GM23248 (cell line): ENCODE measurements at regions not wholly inside any gene's neighbourhood (a gene's known extent, or its start where the extent isn't known, plus 50 kb on each side); places are given as distances from the start of the nearest gene placed in this dataset.

ENCODE experiments used
- DNase-seq: peaks from one replicate; pipeline ENCODE4 v3.0.0-alpha.2; 2015
- H2AFZ ChIP-seq: fragments of 200-600 bp; sonication (generic); 2 replicates; pipeline ENCODE4 v1.6.1; 2016; ENCODE audit warnings: antibody characterized with exemption
- H3F3A ChIP-seq: fragments of 200-600 bp; sonication (generic); 2 replicates; pipeline ENCODE4 v1.6.1; 2016; ENCODE audit warnings: mild to moderate bottlenecking, antibody characterized with exemption, mixed run types; ENCODE audit not compliant: insufficient read depth
- H3K27ac ChIP-seq: fragments of 200-600 bp; sonication (generic); 2 replicates; pipeline ENCODE4 v1.5.1; 2016; ENCODE audit warnings: mild to moderate bottlenecking
- H3K27me3 ChIP-seq: fragments of 200-600 bp; sonication (generic); replicated peaks from 2 replicates; pipeline ENCODE4 v1.6.1; 2016; ENCODE audit warnings: mild to moderate bottlenecking; ENCODE audit not compliant: insufficient read depth
- H3K36me3 ChIP-seq: fragments of 200-600 bp; sonication (generic); 2 replicates; pipeline ENCODE4 v1.6.1; 2016; ENCODE audit warnings: low read depth, mild to moderate bottlenecking
- H3K4me1 ChIP-seq: fragments of 200-600 bp; sonication (generic); 2 replicates; pipeline ENCODE4 v1.6.1; 2016; ENCODE audit warnings: mild to moderate bottlenecking; ENCODE audit not compliant: insufficient read depth
- H3K4me2 ChIP-seq: fragments of 200-600 bp; sonication (generic); one replicate; pipeline ENCODE4 v1.6.1; 2016; ENCODE audit warnings: mild to moderate bottlenecking; ENCODE audit not compliant: unreplicated experiment
- H3K4me3 ChIP-seq: fragments of 200-600 bp; sonication (generic); 2 replicates; pipeline ENCODE4 v1.5.1; 2016; ENCODE audit warnings: mild to moderate bottlenecking
- H3K79me2 ChIP-seq: fragments of 200-600 bp; sonication (generic); 2 replicates; pipeline ENCODE4 v1.6.1; 2016; ENCODE audit warnings: mild to moderate bottlenecking; ENCODE audit not compliant: insufficient read depth
- H3K9ac ChIP-seq: fragments of 200-600 bp; sonication (generic); 2 replicates; pipeline ENCODE4 v1.6.1; 2016; ENCODE audit warnings: mild to moderate bottlenecking
- H3K9me2 ChIP-seq: fragments of 200-600 bp; sonication (generic); 2 replicates; pipeline ENCODE4 v1.6.1; 2016; ENCODE audit warnings: mixed run types, mild to moderate bottlenecking, moderate library complexity; ENCODE audit not compliant: insufficient read depth
- H3K9me3 ChIP-seq: fragments of 200-600 bp; sonication (generic); one replicate; pipeline ENCODE4 v1.6.1; 2017; ENCODE audit warnings: low read depth
- H4K20me1 ChIP-seq: fragments of 200-600 bp; sonication (generic); 2 replicates; pipeline ENCODE4 v1.6.0; 2016; ENCODE audit not compliant: insufficient read depth
- EZH2 ChIP-seq: fragments of 200-600 bp; sonication (generic); IDR thresholded peaks from 2 replicates; pipeline ENCODE4 v1.6.1; 2018; ENCODE audit warnings: antibody characterized with exemption, mild to moderate bottlenecking; ENCODE audit not compliant: insufficient read depth, poor library complexity, severe bottlenecking
- EZH2phosphoT487 ChIP-seq: fragments of 200-600 bp; sonication (generic); IDR thresholded peaks from 2 replicates; pipeline ENCODE4 v1.6.1; 2018; ENCODE audit warnings: antibody characterized with exemption, moderate library complexity, mild to moderate bottlenecking, low read depth; ENCODE audit not compliant: insufficient read depth
- WGBS, 2 experiments: methylation state at CpG; one replicate each; pipeline ENCODE4 v1.1.6; 2015 to 2017; ENCODE audit warnings: low lambda C conversion rate in 2 of 2, low coverage in 1 of 2; ENCODE audit errors: missing lambda C conversion rate in 2 of 2; 5-methylcytosine and 5-hydroxymethylcytosine counted together
- in situ Hi-C: fragments of 300-500 bp; cut with MboI; formaldehyde crosslinking; loops from 2 replicates; pipeline ENCODE4 v1.15.0; 2020

DNA sequence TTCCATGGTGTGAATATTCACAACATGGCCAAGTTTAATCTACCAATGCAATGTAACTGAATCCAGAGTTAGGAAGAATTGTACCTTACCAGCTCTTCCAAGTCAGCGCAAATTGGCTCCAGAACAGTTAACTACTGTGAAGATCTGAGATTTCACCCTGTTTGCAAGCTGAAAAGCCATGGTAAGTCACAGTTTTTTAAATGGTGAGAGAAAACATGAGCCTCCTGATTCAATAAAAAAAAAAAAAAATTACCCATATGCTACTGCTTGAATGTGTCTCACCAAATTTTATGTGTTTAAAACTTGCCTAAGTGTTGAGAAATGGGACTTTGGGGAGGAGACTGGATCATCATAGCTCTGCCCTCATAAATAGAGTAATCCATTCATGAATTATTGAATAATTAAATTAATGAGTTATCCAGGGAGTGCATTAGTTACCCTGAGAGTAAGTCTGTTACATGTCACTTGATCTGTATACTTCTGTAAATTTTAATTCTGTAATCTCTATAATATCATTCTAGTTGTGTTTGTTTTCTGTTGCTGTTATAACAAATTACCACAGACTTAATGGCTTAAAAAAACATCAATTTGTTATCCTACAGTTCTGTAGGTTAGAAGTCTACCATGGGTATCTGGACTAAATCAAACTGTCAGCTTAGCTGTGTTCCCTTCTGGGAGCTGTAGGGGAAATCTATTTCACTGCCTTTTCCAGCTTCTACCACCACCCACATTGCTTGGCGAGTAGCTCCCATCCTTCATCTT is 1355.9 kb downstream of the GRIK2 start:
- H3K9me3 ChIP-seq = no peaks in the 10 kb centered on the region
- TF ChIP-seq EZH2phosphoT487 (no peak), EZH2 (no peak)
- H3K9me2 ChIP-seq = no peaks in the 10 kb centered on the region; the same call in 1 of the 2 replicates
- no peak overlapping the region for H3K4me3 ChIP-seq
- H3F3A ChIP-seq = no peaks in the 10 kb centered on the region
- H3K27me3 ChIP-seq = no peaks in the 10 kb centered on the region
- no peaks in the 10 kb centered on the region for H3K79me2 ChIP-seq
- no peak for DNase-seq
- H3K9ac ChIP-seq = no peak overlapping the region
- no peaks in the 10 kb centered on the region for H3K4me1 ChIP-seq
- no peaks in the 10 kb centered on the region for H4K20me1 ChIP-seq
- H3K36me3 ChIP-seq = no peaks in the 10 kb centered on the region
- H3K4me2 ChIP-seq = no peak overlapping the region
- WGBS, 2 experiments = 25 to 30% methylated on average over 2 of the region's 2 CpGs
- H3K27ac ChIP-seq = no peak overlapping the region
- no peak overlapping the region for H2AFZ ChIP-seq
- in situ Hi-C loops = no loop called here

DNA sequence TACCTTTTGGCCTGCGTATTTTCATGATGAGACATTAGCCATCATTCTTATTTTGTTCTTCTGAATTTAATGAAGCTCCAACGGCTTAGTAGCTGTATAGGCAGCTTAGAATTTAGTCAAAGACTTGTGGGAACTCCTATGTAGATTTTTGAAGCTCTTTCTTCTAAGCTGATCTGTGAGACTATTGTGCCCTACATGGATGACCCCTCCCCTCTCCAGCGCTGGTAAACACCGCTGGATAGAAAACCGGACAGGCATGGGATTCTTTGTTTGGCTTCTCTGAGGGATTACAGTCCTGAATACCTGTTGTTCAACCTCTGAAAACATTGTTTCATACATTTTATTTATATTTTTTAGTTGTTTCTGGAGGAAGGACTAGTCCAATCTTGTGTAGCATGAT is 1353.4 kb downstream of the GRIK2 start:
- H3K27ac ChIP-seq = no peak overlapping the region
- no peaks in the 10 kb centered on the region for H3K36me3 ChIP-seq
- TF ChIP-seq EZH2phosphoT487 (no peak), EZH2 (no peak)
- no peak for DNase-seq
- 62 to 63% methylated on average over 5 of the region's 5 CpGs for WGBS, 2 experiments
- no peaks in the 10 kb centered on the region for H3K79me2 ChIP-seq
- no peaks in the 10 kb centered on the region for H3K9me2 ChIP-seq
- no peaks in the 10 kb centered on the region for H3F3A ChIP-seq
- H3K27me3 ChIP-seq = no peaks in the 10 kb centered on the region
- H4K20me1 ChIP-seq = no peaks in the 10 kb centered on the region
- in situ Hi-C loops = no loop called here
- H3K9ac ChIP-seq = no peak overlapping the region
- H3K4me1 ChIP-seq = no peaks in the 10 kb centered on the region
- no peak overlapping the region for H3K4me3 ChIP-seq
- H3K9me3 ChIP-seq = no peaks in the 10 kb centered on the region
- no peak overlapping the region for H3K4me2 ChIP-seq
- H2AFZ ChIP-seq = no peak overlapping the region

DNA sequence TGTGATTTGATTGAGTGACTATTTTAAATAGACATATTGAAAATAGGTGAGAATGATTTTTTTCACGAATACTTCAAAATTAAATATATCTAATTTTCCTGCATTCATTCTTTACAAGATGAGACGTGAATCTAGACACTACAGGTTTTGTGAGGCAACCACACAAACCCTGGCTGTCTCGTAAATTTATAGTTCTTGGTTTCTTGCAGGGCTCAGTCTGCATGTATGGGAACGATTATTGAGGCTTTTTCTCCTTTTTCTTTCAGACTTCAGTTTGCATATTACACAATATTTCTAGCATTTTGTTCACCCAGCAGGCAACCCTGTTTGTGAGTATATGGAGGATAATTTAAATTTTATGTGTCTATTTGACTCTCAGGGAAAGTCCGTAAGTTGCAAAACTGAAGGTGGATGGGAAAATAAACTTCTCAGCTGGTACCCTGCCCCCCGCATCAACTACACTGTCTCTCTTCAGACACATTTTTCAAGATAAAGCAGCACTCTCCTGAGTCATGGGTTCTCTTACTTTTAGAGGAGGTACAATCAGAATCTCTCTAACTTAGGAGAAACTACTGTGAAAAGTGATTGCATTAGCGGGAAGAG is 1349.3 kb downstream of the GRIK2 start:
- in situ Hi-C loops = no loop called here
- H3K27ac ChIP-seq = no peak overlapping the region
- TF ChIP-seq EZH2 (no peak), EZH2phosphoT487 (no peak)
- H3K9me3 ChIP-seq = no peaks in the 10 kb centered on the region
- no peaks in the 10 kb centered on the region for H3K79me2 ChIP-seq
- no peaks in the 10 kb centered on the region for H3K4me1 ChIP-seq
- no peak overlapping the region for H3K4me2 ChIP-seq
- no peak overlapping the region for H3K4me3 ChIP-seq
- no peaks in the 10 kb centered on the region for H3K36me3 ChIP-seq
- 24 to 30% methylated on average over 7 of the region's 7 CpGs for WGBS, 2 experiments
- no peaks in the 10 kb centered on the region for H3K9me2 ChIP-seq
- no peaks in the 10 kb centered on the region for H3F3A ChIP-seq
- no peaks in the 10 kb centered on the region for H4K20me1 ChIP-seq
- H2AFZ ChIP-seq = no peak overlapping the region
- H3K27me3 ChIP-seq = no peaks in the 10 kb centered on the region
- no peak for DNase-seq
- H3K9ac ChIP-seq = no peak overlapping the region

DNA sequence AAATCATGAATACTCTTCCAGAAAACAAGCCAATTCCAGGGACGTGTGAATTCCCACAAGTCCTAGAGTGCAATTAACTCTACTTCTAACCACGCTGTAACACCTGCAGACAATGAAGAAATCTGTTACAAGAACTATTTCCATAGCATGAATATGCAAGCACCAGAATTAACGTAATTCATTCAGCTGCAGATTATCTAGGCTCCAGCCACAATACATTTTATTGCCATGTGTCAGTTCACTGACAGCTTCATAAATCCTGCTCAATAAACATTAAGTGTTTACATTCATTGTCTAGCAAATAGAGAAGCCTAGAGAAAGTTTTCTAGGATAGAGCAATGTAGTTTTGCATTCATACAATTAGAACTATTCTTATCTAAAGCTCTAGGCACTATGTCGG is 1348.5 kb downstream of the GRIK2 start:
- H4K20me1 ChIP-seq = no peaks in the 10 kb centered on the region
- no peak overlapping the region for H3K4me2 ChIP-seq
- no peak overlapping the region for H2AFZ ChIP-seq
- no peaks in the 10 kb centered on the region for H3K36me3 ChIP-seq
- H3K79me2 ChIP-seq = no peaks in the 10 kb centered on the region
- 0 out of 2 replicates have a peak, but pooled peaks cover 4% of the 10 kb centered on the region for H3F3A ChIP-seq
- no peaks in the 10 kb centered on the region for H3K9me3 ChIP-seq
- H3K27ac ChIP-seq = no peak overlapping the region
- no peaks in the 10 kb centered on the region for H3K4me1 ChIP-seq
- DNase-seq = no peak
- no peak for TF ChIP-seq EZH2
- TF ChIP-seq EZH2phosphoT487 = no peak
- no peaks in the 10 kb centered on the region for H3K27me3 ChIP-seq
- H3K4me3 ChIP-seq = no peak overlapping the region
- no peaks in the 10 kb centered on the region for H3K9me2 ChIP-seq
- in situ Hi-C loops = no loop called here
- 9 to 10% methylated on average over 4 of the region's 4 CpGs for WGBS, 2 experiments
- no peak overlapping the region for H3K9ac ChIP-seq
